ENCODE measurements at regions not wholly inside any gene's neighbourhood (a gene's known extent, or its start where the extent isn't known, plus 50 kb on each side); places are given as distances from the start of the nearest gene placed in this dataset.
"Not testable (repeated sequence)": the region's sequence is repeated elsewhere in the genome, so short reads cannot be mapped to it uniquely, and the experiment has no call there.

- DNase-seq = no peak
- no peak for TF ChIP-seq GATA1 (IDR thresholded peaks at IDR 0.05; ENCODE audit: low read depth, low read length)
- TF ChIP-seq POLR2A (IDR thresholded peaks at IDR 0.05; ENCODE audit: low read length) = no peak
Observed at GRCh38 chr9:30609713-30610112, 1774.7 kb upstream of the ACO1 start.

DNA sequence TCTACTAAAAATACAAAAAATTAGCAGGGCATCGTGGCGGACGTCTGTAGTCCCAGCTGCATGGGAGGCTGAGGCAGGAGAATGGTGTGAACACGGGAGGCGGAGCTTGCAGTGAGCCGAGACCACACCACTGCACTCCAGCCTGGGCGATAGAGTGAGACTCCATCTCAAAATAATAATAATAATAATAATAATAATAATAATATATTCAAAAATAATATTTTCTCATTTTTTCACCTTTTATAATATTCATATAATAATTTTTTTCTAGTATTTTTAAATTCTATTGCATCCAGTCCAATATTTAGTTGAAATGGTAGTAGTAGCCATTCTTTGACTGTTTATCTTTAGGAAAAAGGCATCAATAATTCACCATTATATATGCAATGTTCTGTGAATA, 1767.7 kb upstream of the ACO1 start:
- not testable (repeated sequence) for DNase-seq

GRCh38 chr9:30622561-30622960, 1761.9 kb upstream of the ACO1 start:
- no peak for DNase-seq

GRCh38 chr9:30628915-30629567, 1755.4 kb upstream of the ACO1 start:
- DNase-seq = no peak
- TF ChIP-seq GATA1 (IDR thresholded peaks at IDR 0.05; ENCODE audit: low read depth, low read length) (no peak), POLR2A (IDR thresholded peaks at IDR 0.05; ENCODE audit: low read length) (no peak)

More at GRCh38 chr9:30622561-30622960, 1761.9 kb upstream of the ACO1 start:
- TF ChIP-seq GATA1 (IDR thresholded peaks at IDR 0.05; ENCODE audit: low read depth, low read length) (no peak), POLR2A (IDR thresholded peaks at IDR 0.05; ENCODE audit: low read length) (no peak)

- DNase-seq = no peak
- TF ChIP-seq GATA1 (IDR thresholded peaks at IDR 0.05; ENCODE audit: low read depth, low read length) (no peak), POLR2A (IDR thresholded peaks at IDR 0.05; ENCODE audit: low read length) (no peak)
Observed at GRCh38 chr9:30630459-30630858, 1754.0 kb upstream of the ACO1 start.

DNA sequence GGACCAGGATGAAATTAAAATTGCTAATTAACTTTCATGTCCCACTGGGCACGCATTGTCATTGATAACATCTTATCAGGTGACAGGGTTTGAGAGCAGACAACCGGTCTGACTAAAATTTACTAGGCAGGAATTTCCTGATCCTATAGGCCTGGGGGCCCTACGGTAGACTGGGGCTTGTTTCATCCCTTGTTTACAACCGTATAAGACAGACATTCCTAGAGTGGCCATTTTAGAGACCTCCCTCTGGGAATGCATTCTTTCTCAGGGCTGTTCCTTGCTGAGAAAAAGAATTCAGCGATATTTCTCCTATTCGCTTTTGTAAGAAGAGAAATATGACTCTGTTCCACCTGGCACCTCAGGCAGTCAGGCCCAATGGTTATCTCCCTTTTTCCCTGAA, 1737.8 kb upstream of the ACO1 start:
- DNase-seq = not testable (repeated sequence)

DNA sequence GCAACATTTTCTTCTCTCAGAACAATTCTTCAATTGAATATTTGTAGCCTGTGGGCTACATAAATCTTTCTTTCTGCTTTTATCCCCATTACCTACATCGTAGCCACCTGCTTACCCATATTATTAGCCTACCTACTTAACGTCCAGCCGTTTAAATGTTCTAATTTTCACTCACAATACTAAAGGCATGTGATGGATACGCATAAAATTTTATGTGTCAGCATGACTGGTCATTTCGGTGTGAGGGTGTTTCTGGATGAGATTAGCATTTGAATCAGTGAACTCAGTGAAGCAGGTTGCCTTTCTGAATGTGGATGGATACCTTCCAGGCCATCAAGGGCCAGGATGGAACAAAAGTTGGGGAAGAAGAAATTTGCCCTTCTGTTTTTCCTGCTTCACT, 1722.5 kb upstream of the ACO1 start:
- TF ChIP-seq GATA1 (IDR thresholded peaks at IDR 0.05; ENCODE audit: low read depth, low read length) (no peak), POLR2A (IDR thresholded peaks at IDR 0.05; ENCODE audit: low read length) (no peak)
- no peak for DNase-seq

DNA sequence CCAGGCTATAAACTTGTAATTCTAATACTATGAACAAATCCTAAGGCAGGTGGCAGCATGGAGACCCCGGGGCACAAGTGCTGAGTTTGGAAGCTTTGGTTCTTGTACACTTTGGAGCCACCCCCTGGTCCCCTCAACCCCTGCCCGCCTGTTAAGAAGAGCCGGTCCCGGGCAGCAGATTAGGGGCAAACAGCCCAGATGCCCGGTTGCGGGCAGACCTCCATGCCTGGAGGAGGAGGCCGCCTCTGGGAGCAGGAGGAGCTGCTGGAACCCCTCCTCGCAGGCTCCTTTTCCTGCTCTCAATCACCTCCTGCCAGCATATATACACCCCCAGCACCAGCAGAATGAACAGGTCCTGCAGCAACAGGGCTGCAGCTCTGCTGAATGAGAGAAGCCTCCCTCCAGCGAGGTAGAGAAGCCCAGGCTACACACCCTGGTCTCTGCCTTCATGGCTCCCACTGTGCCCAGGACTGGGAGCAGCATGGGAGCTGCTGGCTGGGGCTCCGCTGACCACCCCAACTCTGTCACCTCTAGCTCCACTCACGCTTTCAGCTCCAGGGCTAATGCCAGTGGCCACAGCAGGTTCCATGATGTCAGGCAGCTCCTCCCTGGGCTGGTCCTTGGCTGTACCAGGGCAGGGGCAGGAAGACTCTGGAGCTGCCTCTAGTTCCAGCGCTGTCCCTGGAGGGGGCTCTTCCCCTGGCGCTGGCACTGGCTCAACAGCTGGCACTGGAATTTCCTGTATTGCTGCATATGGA, 1713.5 kb upstream of the ACO1 start:
- no peak for DNase-seq
- TF ChIP-seq GATA1 (IDR thresholded peaks at IDR 0.05; ENCODE audit: low read depth, low read length) (no peak), POLR2A (IDR thresholded peaks at IDR 0.05; ENCODE audit: low read length) (no peak)

GRCh38 chr9:30673132-30673531, 1711.3 kb upstream of the ACO1 start:
- DNase-seq = no peak
- TF ChIP-seq GATA1 (IDR thresholded peaks at IDR 0.05; ENCODE audit: low read depth, low read length) = no peak
- no peak for TF ChIP-seq POLR2A (IDR thresholded peaks at IDR 0.05; ENCODE audit: low read length)

GRCh38 chr9:30676651-30677050, 1707.8 kb upstream of the ACO1 start:
- TF ChIP-seq POLR2A (IDR thresholded peaks at IDR 0.05; ENCODE audit: low read length) (no peak), GATA1 (IDR thresholded peaks at IDR 0.05; ENCODE audit: low read depth, low read length) (no peak)
- DNase-seq = no peak

GRCh38 chr9:30677221-30677620, 1707.2 kb upstream of the ACO1 start:
- no peak for DNase-seq
- TF ChIP-seq GATA1 (IDR thresholded peaks at IDR 0.05; ENCODE audit: low read depth, low read length) = no peak
- no peak for TF ChIP-seq POLR2A (IDR thresholded peaks at IDR 0.05; ENCODE audit: low read length)

- DNase-seq = no peak
- TF ChIP-seq POLR2A (IDR thresholded peaks at IDR 0.05; ENCODE audit: low read length) (no peak), GATA1 (IDR thresholded peaks at IDR 0.05; ENCODE audit: low read depth, low read length) (no peak)
Observed at GRCh38 chr9:30688801-30689200, 1695.6 kb upstream of the ACO1 start.

- DNase-seq = no peak
- TF ChIP-seq GATA1 (IDR thresholded peaks at IDR 0.05; ENCODE audit: low read depth, low read length) (no peak), POLR2A (IDR thresholded peaks at IDR 0.05; ENCODE audit: low read length) (no peak)
Observed at GRCh38 chr9:30697958-30698357, 1686.5 kb upstream of the ACO1 start.

DNA sequence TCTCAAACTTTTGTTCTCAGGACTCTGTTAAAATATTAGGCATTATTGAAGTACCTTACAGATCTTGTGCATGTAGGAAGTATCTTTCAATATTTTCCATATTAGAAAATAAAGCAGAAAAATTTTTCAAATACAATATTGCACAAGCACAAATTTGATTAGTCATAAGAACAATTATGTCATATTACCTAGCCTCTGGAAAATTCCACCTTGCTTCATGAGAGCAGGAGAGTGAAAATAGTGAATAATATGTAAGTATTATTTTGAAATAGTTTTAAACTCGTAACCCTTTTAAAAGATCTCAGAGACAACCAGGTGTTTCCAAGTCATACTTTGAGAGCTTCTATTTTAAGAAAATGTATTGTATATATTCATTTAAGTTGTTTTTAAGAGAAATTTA, 1672.9 kb upstream of the ACO1 start:
- TF ChIP-seq POLR2A (IDR thresholded peaks at IDR 0.05; ENCODE audit: low read length) (no peak), GATA1 (IDR thresholded peaks at IDR 0.05; ENCODE audit: low read depth, low read length) (no peak)
- DNase-seq = no peak

DNA sequence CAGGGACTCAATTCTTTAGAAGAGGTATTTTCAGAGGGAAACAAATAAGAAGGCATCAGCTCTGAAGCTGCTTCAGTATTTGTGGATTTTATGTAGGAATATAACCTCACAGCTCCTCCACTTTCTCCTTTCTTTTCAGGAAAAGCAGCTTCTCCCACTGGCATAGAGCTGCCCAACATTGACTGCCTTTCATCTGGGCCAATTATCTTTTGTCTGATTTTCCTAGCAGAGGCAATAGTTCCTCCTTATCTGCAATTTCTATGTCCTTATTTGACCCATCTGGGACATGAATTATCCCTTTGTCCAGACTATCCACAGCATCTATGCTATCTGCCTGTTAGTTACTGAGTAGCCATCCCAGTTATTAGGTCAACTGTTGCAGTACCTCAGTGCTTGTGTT, 1671.2 kb upstream of the ACO1 start:
- TF ChIP-seq POLR2A (IDR thresholded peaks at IDR 0.05; ENCODE audit: low read length) (no peak), GATA1 (IDR thresholded peaks at IDR 0.05; ENCODE audit: low read depth, low read length) (no peak)
- no peak for DNase-seq

All from erythroblast (primary cell).